Spleen (tissue), 11 donors: ENCODE measurements at regions not wholly inside any gene's neighbourhood (a gene's known extent, or its start where the extent isn't known, plus 50 kb on each side); places are given as distances from the start of the nearest gene placed in this dataset.

Source experiments
- DNase-seq: peaks from one replicate; pipeline ENCODE4 v3.0.0-alpha.2; 2020
- H3K27ac ChIP-seq, 8 donors: fragments of 200-600 bp; sonication (generic) in 7 of 8; 1 replicate in 4 of 8; 2 replicates in 4 of 8; pipeline versions ENCODE4 v1.5.0 to v1.8.0; 2016 to 2021; ENCODE audit warnings: inconsistent platforms in 4 of 8, mild to moderate bottlenecking in 4 of 8, moderate library complexity in 1 of 8
- H3K27me3 ChIP-seq, 7 donors: fragments of 200-600 bp; sonication (generic) in 6 of 7; replicated peaks in 1 of 7; 1 replicate in 4 of 7; 2 replicates in 3 of 7; pipeline versions ENCODE4 v1.5.0 to v1.8.0; 2016 to 2021; ENCODE audit warnings: inconsistent platforms in 3 of 7, mild to moderate bottlenecking in 1 of 7
- H3K36me3 ChIP-seq, 6 donors: fragments of 200-600 bp; sonication (generic) in 5 of 6; 1 replicate in 4 of 6; 2 replicates in 2 of 6; pipeline versions ENCODE4 v1.5.0 to v1.8.0; 2016 to 2021; ENCODE audit warnings: inconsistent platforms in 2 of 6
- H3K4me1 ChIP-seq, 6 donors: fragments of 200-600 bp; sonication (generic) in 5 of 6; 1 replicate in 3 of 6; 2 replicates in 3 of 6; pipeline versions ENCODE4 v1.5.0 to v1.8.0; 2016 to 2021; ENCODE audit warnings: inconsistent platforms in 3 of 6
- H3K4me3 ChIP-seq, 8 donors: fragments of 200-600 bp; sonication (generic) in 7 of 8; 1 replicate in 4 of 8; 2 replicates in 4 of 8; pipeline versions ENCODE4 v1.5.0 to v1.8.0; 2016 to 2021; ENCODE audit warnings: inconsistent platforms in 4 of 8, mild to moderate bottlenecking in 4 of 8, moderate library complexity in 2 of 8
- H3K9me3 ChIP-seq, 8 donors: fragments of 200-600 bp; sonication (generic) in 7 of 8; 1 replicate in 4 of 8; 2 replicates in 4 of 8; pipeline versions ENCODE4 v1.5.0 to v1.8.0; 2016 to 2021; ENCODE audit warnings: inconsistent platforms in 4 of 8
- CTCF ChIP-seq, 11 experiments: fragments of 200-600 bp in 7 of 11; fragments of 450-650 bp in 4 of 11; sonication (generic) in 4 of 11; IDR thresholded peaks in 8 of 11; conservative IDR thresholded peaks in 3 of 11; 1 replicate in 7 of 11; 2 replicates in 4 of 11; pipeline versions ENCODE4 v1.4.0 to v1.8.0; 2016 to 2021; ENCODE audit warnings: antibody characterized with exemption in 11 of 11, inconsistent platforms in 4 of 11, mild to moderate bottlenecking in 1 of 11
- POLR2A ChIP-seq, 3 donors: fragments of 450-650 bp; IDR thresholded peaks; one replicate each; pipeline ENCODE4 v1.5.1; 2017; ENCODE audit warnings: antibody characterized with exemption in 3 of 3, mild to moderate bottlenecking in 1 of 3
- POLR2AphosphoS5 ChIP-seq, 3 donors: sonication (generic); formaldehyde crosslinking; IDR thresholded peaks; one replicate each; pipeline ENCODE4 v1.5.1; 2017; ENCODE audit warnings: antibody characterized with exemption in 3 of 3
- WGBS, 5 donors: extraction: QIAGEN DNeasy Blood & Tissue Kit in 3 of 5; methylation state at CpG; one replicate each; pipeline versions ENCODE4 v1.1.5 to v1.1.7; 2013 to 2018; 5-methylcytosine and 5-hydroxymethylcytosine counted together
- intact Hi-C: fragments of 100-400 bp; cut with DNase I; formaldehyde crosslinking; loops from one replicate; pipeline ENCODE4 v1.15.0; 2023; ENCODE audit warnings: low total_unique reads
- donor health status: healthy with polysubstance abuse.
- donor health status: DM: no; HTN: no; CAD: no; lungs with moderate emphysema.
- donor health status: DM: no; HTN: no; CAD: no.
- donor health status: Bipolar disorder and iron deficiency.
- donor health status: healthy.
- donor health status: DM: no; HTN: no; CAD: no.
- donor health status: DM: yes; HTN: yes; CAD: no.

DNA sequence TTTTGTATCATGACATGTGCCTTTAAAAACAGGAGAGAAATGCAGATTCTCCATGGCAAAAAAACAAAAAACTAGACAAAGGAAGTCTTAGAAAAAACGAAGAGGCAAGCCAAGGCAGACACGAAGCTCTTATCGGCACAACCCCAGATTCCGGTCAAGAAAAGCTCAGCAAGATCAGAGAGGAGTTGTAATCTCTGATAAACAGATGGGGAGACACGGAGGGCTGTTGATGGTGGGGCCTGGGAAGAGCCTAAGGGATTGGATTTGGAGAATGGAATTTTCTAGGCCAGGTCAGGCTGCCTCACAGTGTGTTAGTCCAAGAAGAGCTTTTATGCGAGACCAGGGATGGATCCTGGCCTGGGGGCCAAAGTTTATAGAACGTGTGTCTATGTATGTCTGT is 96.2 kb upstream of the AKT3 start:
- Histone ChIP-seq H3K36me3 (no peaks in the 10 kb centered on the region), H3K27ac (no peak overlapping the region), H3K4me1 (no peaks in the 10 kb centered on the region), H3K27me3 (peaks cover 0 to 4% (median 0%) of the 10 kb centered on the region in 7 donors), H3K4me3 (no peak overlapping the region), H3K9me3 (no peaks in the 10 kb centered on the region)
- TF ChIP-seq POLR2A (IDR thresholded peaks at IDR 0.05) (no peak), CTCF (IDR thresholded peaks at IDR 0.05 in 8 of 11, conservative IDR thresholded peaks at IDR 0.05 in 3 of 11) (no peak), POLR2AphosphoS5 (IDR thresholded peaks at IDR 0.05) (no peak)
- intact Hi-C loops = no loop called here
- WGBS, 5 donors = 66 to 82% (median 78%) methylated on average over 7 of the region's 7 CpGs
- DNase-seq = no peak

DNA sequence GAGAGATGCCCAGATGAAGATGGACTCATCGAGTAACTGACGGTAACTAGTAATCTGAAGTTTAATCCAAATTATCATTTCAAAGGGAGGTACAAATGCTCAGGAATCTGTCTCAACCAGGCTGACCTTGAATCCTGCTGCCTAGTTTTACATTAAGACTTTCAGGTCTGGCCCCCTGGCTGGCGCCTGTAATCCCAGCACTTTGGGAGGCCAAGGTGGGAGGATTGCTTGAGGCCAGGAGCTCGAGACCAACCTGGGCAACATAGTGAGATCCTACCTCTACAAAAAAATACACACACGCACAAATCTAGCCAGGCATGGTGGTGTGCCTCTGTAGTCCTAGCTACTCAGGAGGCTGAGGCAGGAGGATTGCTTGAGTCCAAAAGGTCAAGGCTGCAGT is 95.7 kb upstream of the AKT3 start:
- Histone ChIP-seq H3K4me3 (no peak overlapping the region), H3K9me3 (no peaks in the 10 kb centered on the region), H3K27ac (no peak overlapping the region), H3K4me1 (no peaks in the 10 kb centered on the region), H3K27me3 (peaks cover 0 to 4% (median 0%) of the 10 kb centered on the region in 7 donors), H3K36me3 (no peaks in the 10 kb centered on the region)
- 86 to 94% (median 92%) methylated on average over 5 of the region's 5 CpGs for WGBS, 5 donors
- no peak for DNase-seq
- no peak for TF ChIP-seq POLR2AphosphoS5 (IDR thresholded peaks at IDR 0.05)
- no peak for TF ChIP-seq CTCF (IDR thresholded peaks at IDR 0.05 in 8 of 11, conservative IDR thresholded peaks at IDR 0.05 in 3 of 11)
- no peak for TF ChIP-seq POLR2A (IDR thresholded peaks at IDR 0.05)
- intact Hi-C loops = no loop called here

DNA sequence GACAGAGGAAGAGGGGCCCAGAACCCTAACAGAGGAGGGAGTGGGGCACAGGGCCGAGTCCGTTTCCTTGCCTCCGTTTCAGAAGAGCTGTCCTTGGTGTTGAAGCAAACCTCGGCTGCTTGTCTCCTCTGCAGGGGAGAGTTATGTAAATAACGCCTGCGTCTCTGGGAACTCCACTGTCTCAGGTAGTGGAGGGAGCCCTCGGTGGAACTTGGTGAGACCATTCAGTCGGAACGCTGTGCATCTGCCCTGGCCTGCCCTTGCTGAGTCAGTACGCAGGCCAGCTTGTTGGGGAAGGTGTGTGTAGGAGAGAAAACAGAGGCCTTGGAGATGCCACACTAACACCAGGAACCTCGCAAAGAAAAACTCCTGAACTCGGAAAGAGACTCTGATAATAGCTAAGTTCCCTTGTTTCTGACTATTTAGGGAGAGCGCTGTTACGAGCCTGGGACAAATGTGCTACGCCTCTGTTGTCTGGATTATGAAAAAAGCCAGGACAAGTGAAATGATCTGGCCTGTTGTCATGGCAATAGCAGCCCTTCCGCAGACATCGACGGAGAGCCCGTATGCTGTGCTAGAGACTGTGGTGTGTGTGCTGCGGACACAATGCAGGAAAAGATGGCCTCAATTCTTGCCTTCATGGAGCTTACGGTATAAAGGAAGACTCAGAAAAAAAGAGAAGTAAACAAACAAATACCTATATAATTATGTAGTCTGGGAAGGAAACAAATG is 94.6 kb upstream of the AKT3 start:
- H3K4me1 ChIP-seq = no peaks in the 10 kb centered on the region
- no peaks in the 10 kb centered on the region for H3K9me3 ChIP-seq
- H3K27me3 ChIP-seq = peaks cover 0 to 5% (median 0%) of the 10 kb centered on the region in 7 donors
- TF ChIP-seq POLR2AphosphoS5 (IDR thresholded peaks at IDR 0.05) = no peak
- no peak for TF ChIP-seq POLR2A (IDR thresholded peaks at IDR 0.05)
- no peak for TF ChIP-seq CTCF (IDR thresholded peaks at IDR 0.05 in 8 of 11, conservative IDR thresholded peaks at IDR 0.05 in 3 of 11)
- H3K4me3 ChIP-seq = no peak overlapping the region
- intact Hi-C loops = no loop called here
- H3K36me3 ChIP-seq = no peaks in the 10 kb centered on the region
- no peak overlapping the region for H3K27ac ChIP-seq
- no peak for DNase-seq
- 60 to 78% (median 63%) methylated on average over 17 to 21 of the region's 21 CpGs for WGBS, 5 donors

GRCh38 chr1:243943671-243944428 is 93.8 kb upstream of the AKT3 start:
- peaks cover 0 to 11% (median 0%) of the 10 kb centered on the region in 7 donors for H3K27me3 ChIP-seq
- no peaks in the 10 kb centered on the region for H3K36me3 ChIP-seq
- H3K9me3 ChIP-seq = no peaks in the 10 kb centered on the region
- peaks cover 0 to 4% (median 0%) of the 10 kb centered on the region in 6 donors for H3K4me1 ChIP-seq
- 85 to 89% (median 86%) methylated on average over 10 of the region's 10 CpGs for WGBS, 5 donors
- no peak for DNase-seq
- no peak overlapping the region for H3K4me3 ChIP-seq
- TF ChIP-seq CTCF (IDR thresholded peaks at IDR 0.05 in 8 of 11, conservative IDR thresholded peaks at IDR 0.05 in 3 of 11) = no peak
- no peak for TF ChIP-seq POLR2A (IDR thresholded peaks at IDR 0.05)
- TF ChIP-seq POLR2AphosphoS5 (IDR thresholded peaks at IDR 0.05) = no peak
- intact Hi-C loops = no loop called here
- no peak overlapping the region for H3K27ac ChIP-seq
